Osteocyte (in vitro differentiated cells): ENCODE measurements at regions not wholly inside any gene's neighbourhood (a gene's known extent, or its start where the extent isn't known, plus 50 kb on each side); places are given as distances from the start of the nearest gene placed in this dataset.

Experiments
- DNase-seq: peaks from one replicate; pipeline ENCODE4 v3.0.0; 2021; ENCODE audit warnings: mixed read lengths; ENCODE audit not compliant: unreplicated experiment; ENCODE audit errors: extremely low spot score
- H3K27ac Mint-ChIP-seq: one replicate; pipeline ENCODE4 v1.8.0; 2021; ENCODE audit warnings: mild to moderate bottlenecking, mixed read lengths; ENCODE audit not compliant: unreplicated experiment
- H3K27me3 Mint-ChIP-seq: one replicate; pipeline ENCODE4 v1.8.0; 2021; ENCODE audit warnings: mixed read lengths; ENCODE audit not compliant: unreplicated experiment
- H3K36me3 Mint-ChIP-seq: one replicate; pipeline ENCODE4 v1.8.0; 2021; ENCODE audit warnings: mixed read lengths; ENCODE audit not compliant: unreplicated experiment
- H3K4me1 Mint-ChIP-seq: one replicate; pipeline ENCODE4 v1.8.0; 2021; ENCODE audit warnings: mixed read lengths; ENCODE audit not compliant: unreplicated experiment
- H3K4me3 Mint-ChIP-seq: one replicate; pipeline ENCODE4 v1.8.0; 2021; ENCODE audit warnings: mild to moderate bottlenecking, moderate library complexity, mixed read lengths; ENCODE audit not compliant: unreplicated experiment
- H3K9me3 Mint-ChIP-seq: one replicate; pipeline ENCODE4 v1.8.0; 2021; ENCODE audit warnings: mixed read lengths; ENCODE audit not compliant: unreplicated experiment
- TF ChIP-seq, protein P1 (sequence below): fragments of 200-600 bp; sonication (generic); IDR thresholded peaks from 2 replicates; pipeline ENCODE4 v1.5.0; 2021; ENCODE audit warnings: antibody characterized with exemption, mild to moderate bottlenecking, moderate library complexity

DNA sequence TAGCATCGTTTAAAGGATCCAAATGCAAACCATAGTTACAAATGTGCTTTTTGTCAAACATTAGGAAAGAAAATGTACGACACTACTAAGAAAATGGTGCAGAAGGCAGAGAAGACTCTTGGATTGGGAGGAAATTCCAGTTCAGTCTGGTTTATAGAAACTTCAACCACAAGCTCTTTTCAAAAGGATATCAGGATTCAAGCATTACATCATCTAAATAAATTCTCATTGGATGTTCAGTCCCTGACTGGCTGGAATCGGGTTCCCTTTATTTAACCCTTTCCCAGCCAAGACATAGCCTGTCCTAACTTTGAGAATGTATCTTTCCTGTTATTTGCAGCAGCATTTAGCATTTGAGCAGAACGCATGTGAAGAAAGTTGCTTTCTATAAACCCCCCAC is 184.6 kb downstream of the LMO4 start:
- H3K4me3 Mint-ChIP-seq = no peak overlapping the region

DNA sequence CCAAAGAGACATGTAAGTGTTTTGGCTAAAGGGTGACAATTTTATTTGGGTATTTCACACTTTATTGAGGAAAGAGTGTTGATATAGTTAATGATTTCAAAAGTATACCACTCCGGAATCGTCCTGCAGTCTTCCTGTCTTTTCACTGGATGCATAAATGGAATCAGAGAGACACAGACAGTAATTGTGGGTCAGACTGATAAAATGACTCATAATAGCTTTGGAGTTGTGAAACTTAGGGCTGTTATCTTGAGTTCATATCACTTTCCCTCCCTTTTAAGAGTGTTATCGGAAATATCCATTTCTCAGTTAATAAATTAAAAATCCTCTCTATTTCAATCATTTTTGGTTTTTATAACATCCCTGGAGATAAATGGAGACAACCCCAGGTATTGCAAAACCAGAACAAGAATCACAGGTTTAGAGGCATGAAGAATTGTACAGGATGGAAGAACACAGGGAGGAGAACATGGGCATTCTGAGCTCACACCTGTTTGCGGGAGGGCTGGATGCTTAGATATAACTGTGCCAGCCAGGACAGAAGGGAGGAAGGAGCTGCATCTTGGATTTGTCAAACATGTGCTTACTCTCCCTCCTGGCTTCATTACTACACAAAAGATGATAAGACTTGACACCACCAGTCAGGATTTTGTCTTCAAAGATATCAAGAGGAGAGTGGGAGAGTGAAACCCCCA is 185.4 kb downstream of the LMO4 start:
- DNase-seq = no peak
- H3K27me3 Mint-ChIP-seq = no peaks in the 10 kb centered on the region
- TF ChIP-seq, protein P1, sequence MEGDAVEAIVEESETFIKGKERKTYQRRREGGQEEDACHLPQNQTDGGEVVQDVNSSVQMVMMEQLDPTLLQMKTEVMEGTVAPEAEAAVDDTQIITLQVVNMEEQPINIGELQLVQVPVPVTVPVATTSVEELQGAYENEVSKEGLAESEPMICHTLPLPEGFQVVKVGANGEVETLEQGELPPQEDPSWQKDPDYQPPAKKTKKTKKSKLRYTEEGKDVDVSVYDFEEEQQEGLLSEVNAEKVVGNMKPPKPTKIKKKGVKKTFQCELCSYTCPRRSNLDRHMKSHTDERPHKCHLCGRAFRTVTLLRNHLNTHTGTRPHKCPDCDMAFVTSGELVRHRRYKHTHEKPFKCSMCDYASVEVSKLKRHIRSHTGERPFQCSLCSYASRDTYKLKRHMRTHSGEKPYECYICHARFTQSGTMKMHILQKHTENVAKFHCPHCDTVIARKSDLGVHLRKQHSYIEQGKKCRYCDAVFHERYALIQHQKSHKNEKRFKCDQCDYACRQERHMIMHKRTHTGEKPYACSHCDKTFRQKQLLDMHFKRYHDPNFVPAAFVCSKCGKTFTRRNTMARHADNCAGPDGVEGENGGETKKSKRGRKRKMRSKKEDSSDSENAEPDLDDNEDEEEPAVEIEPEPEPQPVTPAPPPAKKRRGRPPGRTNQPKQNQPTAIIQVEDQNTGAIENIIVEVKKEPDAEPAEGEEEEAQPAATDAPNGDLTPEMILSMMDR = no peak
- no peak overlapping the region for H3K4me3 Mint-ChIP-seq
- no peaks in the 10 kb centered on the region for H3K4me1 Mint-ChIP-seq
- H3K27ac Mint-ChIP-seq = no peak overlapping the region
- H3K9me3 Mint-ChIP-seq = no peaks in the 10 kb centered on the region
- no peaks in the 10 kb centered on the region for H3K36me3 Mint-ChIP-seq

More for the DNA sequence above, 184.6 kb downstream of the LMO4 start:
- no peak for DNase-seq
- TF ChIP-seq, protein P1 = no peak
- no peaks in the 10 kb centered on the region for H3K4me1 Mint-ChIP-seq
- H3K27me3 Mint-ChIP-seq = no peaks in the 10 kb centered on the region
- H3K36me3 Mint-ChIP-seq = no peaks in the 10 kb centered on the region
- H3K9me3 Mint-ChIP-seq = no peaks in the 10 kb centered on the region
- no peak overlapping the region for H3K27ac Mint-ChIP-seq

DNA sequence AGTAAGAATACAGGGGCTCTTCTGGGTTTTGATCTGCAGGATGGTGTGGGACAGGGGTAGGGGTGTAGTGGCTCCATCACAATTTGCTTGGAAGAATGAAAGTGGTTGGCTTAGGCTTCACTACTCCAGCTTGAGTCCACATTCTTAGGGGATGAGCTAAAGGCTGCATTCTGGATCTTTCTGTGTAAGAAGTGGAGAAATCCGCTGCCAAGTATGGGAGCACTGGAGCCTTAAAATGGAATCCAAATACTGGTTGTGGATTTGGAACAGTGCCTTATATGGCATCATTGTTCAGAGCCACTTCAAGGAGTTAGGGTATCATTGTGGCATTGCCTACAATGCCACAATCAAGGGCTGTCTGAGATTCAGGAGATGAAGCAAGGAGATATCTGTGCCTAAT is 187.1 kb downstream of the LMO4 start:
- Mint-ChIP-seq H3K9me3 (no peaks in the 10 kb centered on the region), H3K4me1 (no peaks in the 10 kb centered on the region), H3K4me3 (no peak overlapping the region), H3K27me3 (no peaks in the 10 kb centered on the region), H3K36me3 (no peaks in the 10 kb centered on the region), H3K27ac (no peak overlapping the region)
- TF ChIP-seq, protein P1 = no peak
- no peak for DNase-seq

DNA sequence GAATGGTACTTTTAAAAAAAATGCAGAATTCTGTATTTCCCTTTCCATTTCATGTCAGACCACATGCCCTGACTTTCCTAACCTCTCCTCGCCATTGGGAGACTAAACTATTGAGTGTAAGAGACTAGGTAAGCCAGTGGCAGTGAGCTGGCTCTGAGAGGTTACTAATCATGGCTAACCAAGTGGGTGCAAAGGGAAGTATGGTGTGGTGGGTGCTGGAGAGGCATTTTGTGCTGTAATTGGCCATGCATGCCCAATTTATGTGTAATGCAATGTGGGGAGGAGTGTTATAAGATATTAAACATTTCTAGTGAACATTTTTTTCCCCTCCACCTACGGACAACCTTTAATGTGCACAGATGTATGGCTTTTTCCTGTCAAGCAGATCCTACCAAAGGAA is 190.1 kb downstream of the LMO4 start:
- DNase-seq = no peak
- Mint-ChIP-seq H3K27me3 (no peaks in the 10 kb centered on the region), H3K4me3 (no peak overlapping the region), H3K4me1 (no peaks in the 10 kb centered on the region), H3K27ac (no peak overlapping the region), H3K9me3 (no peaks in the 10 kb centered on the region), H3K36me3 (no peaks in the 10 kb centered on the region)
- TF ChIP-seq, protein P1 = no peak

DNA sequence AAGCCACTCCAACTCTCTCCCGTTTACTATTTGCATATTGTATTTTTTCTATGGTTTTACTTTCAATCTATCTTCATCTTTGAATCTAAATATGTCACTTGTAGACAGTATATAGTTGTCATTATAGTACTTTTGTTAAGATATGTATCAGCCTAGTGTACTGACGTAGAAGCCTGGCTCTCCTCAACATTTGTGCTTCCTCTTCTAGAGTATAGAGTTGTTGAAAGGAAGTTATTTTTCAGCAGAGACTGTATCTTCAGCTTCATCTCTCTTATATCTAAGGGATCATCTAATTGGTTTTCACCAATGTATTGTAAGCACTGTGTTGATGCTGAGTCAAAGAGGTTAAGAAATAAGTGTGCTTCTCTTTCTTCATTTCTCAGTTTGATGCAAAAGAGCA is 192.8 kb downstream of the LMO4 start:
- no peaks in the 10 kb centered on the region for H3K4me1 Mint-ChIP-seq
- H3K27me3 Mint-ChIP-seq = no peaks in the 10 kb centered on the region
- no peak overlapping the region for H3K4me3 Mint-ChIP-seq
- no peak for DNase-seq
- no peak overlapping the region for H3K27ac Mint-ChIP-seq
- TF ChIP-seq, protein P1 = no peak
- H3K9me3 Mint-ChIP-seq = no peaks in the 10 kb centered on the region
- H3K36me3 Mint-ChIP-seq = no peaks in the 10 kb centered on the region
